ENCODE measurements at regions not wholly inside any gene's neighbourhood (a gene's known extent, or its start where the extent isn't known, plus 50 kb on each side); places are given as distances from the start of the nearest gene placed in this dataset.

- DNase-seq = no peak
Measured at GRCh38 chr1:5455651-5456050, 536.6 kb downstream of the NPHP4 start.

- DNase-seq = no peak
Measured at GRCh38 chr1:5455056-5455455, 537.2 kb downstream of the NPHP4 start.

- no peak for DNase-seq
Measured at GRCh38 chr1:5453347-5453746, 538.9 kb downstream of the NPHP4 start.

- DNase-seq = no peak
Measured at GRCh38 chr1:5451671-5452070, 540.6 kb downstream of the NPHP4 start.

GRCh38 chr1:5448486-5448885 is 543.7 kb downstream of the NPHP4 start:
- DNase-seq = no peak

- DNase-seq = no peak
Measured at GRCh38 chr1:5447503-5447960, 544.7 kb downstream of the NPHP4 start.

- DNase-seq = no peak
Measured at GRCh38 chr1:5444396-5444795, 547.8 kb downstream of the NPHP4 start.

- DNase-seq = no peak
Measured at GRCh38 chr1:5436808-5437207, 555.4 kb downstream of the NPHP4 start.

- DNase-seq = no peak
Measured at GRCh38 chr1:5435414-5435813, 556.8 kb downstream of the NPHP4 start.

GRCh38 chr1:5432436-5432835 is 559.8 kb downstream of the NPHP4 start:
- no peak for DNase-seq

- DNase-seq = no peak
Measured at GRCh38 chr1:5430911-5431697, 561.1 kb downstream of the NPHP4 start.

- DNase-seq = no peak
Measured at GRCh38 chr1:5430136-5430535, 562.1 kb downstream of the NPHP4 start.

GRCh38 chr1:5428351-5428750 is 563.9 kb downstream of the NPHP4 start:
- DNase-seq = no peak

- no peak for DNase-seq
Measured at GRCh38 chr1:5427026-5427613, 565.1 kb downstream of the NPHP4 start.

- no peak for DNase-seq
Measured at GRCh38 chr1:5424802-5425703, 567.2 kb downstream of the NPHP4 start.

GRCh38 chr1:5423109-5423508 is 569.1 kb downstream of the NPHP4 start:
- DNase-seq = peak; percentile 33

GRCh38 chr1:5419501-5419900 is 572.7 kb downstream of the NPHP4 start:
- no peak for DNase-seq

GRCh38 chr1:5416518-5416917 is 575.7 kb downstream of the NPHP4 start:
- DNase-seq = no peak

GRCh38 chr1:5415606-5416005 is 576.6 kb downstream of the NPHP4 start:
- no peak for DNase-seq

GRCh38 chr1:5410652-5411051 is 581.6 kb downstream of the NPHP4 start:
- DNase-seq = no peak

GRCh38 chr1:5408401-5408800 is 583.8 kb downstream of the NPHP4 start:
- peak; percentile 35 for DNase-seq

GRCh38 chr1:5405263-5405662 is 587.0 kb downstream of the NPHP4 start:
- no peak for DNase-seq

GRCh38 chr1:5404412-5405203 is 587.6 kb downstream of the NPHP4 start:
- no peak for DNase-seq

All from right hindlimb (tissue), 1 donor.